GM19452 (cell line): ENCODE measurements at regions not wholly inside any gene's neighbourhood (a gene's known extent, or its start where the extent isn't known, plus 50 kb on each side); places are given as distances from the start of the nearest gene placed in this dataset.

Source experiments
- ATAC-seq: cut with Tn5 transposase; IDR thresholded peaks from one replicate; pipeline ENCODE4 v1.9.1; 2021; ENCODE audit not compliant: unreplicated experiment

DNA sequence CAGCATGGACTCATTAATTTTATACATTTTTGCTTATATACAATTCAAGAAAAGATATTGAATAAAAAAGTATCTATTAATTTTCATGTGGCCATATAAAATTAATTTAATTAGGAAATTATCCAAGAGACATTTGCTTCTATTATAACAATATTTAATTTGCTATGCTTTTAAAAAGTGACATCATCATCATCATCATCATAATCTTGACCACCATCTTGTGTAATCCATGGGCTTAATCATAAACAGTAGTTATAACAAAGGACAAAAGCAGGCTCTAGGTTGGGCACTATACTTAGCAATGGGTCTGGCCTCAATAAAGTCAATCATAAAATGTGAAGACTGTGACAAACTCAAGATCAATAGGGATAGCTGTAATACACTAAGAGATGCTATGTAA, 1031.6 kb downstream of the SLITRK1 start:
- no peak for ATAC-seq

GRCh38 chr13:82848766-82849165, 1033.5 kb downstream of the SLITRK1 start:
- ATAC-seq = no peak

- ATAC-seq = no peak
Observed at GRCh38 chr13:82847595-82847994, 1034.7 kb downstream of the SLITRK1 start.

DNA sequence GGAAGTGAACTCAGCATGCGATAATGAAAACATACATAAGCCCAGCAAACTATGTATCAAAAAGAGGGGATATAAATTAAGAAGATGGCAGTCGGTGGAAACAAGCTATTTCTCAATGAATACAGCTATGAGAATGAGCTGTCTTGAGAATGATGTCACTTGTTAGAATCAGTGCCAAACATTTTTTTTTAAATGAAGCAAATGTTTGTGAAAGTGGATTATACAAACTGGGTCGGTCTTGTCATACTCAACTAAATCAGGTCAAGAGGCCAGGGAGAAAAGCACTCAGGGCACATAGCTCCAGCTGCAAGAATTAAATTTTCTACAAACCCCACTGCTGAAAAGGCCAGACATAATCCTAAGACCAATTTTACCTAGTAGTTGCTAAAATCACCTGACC, 1048.4 kb downstream of the SLITRK1 start:
- no peak for ATAC-seq

DNA sequence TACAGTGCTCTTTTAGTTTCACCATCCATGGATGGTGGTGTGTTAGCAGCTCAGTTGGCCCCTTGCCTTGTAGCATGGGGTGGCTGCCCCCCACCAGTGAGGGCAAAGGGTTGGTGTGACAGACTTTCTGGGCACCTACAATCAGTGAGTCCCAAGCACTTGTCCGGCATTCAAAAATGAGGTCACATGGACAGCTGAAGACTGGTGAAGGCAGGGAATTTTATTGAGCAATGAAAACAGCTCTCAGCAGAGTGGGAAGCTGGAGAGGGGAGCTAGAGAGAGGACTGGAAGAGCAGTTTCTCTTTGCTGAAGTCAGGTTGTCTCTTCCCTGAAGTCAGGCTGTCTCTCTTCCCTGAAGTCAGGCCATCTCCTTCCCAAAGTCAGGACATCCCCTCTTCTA, 1053.2 kb downstream of the SLITRK1 start:
- no peak for ATAC-seq

DNA sequence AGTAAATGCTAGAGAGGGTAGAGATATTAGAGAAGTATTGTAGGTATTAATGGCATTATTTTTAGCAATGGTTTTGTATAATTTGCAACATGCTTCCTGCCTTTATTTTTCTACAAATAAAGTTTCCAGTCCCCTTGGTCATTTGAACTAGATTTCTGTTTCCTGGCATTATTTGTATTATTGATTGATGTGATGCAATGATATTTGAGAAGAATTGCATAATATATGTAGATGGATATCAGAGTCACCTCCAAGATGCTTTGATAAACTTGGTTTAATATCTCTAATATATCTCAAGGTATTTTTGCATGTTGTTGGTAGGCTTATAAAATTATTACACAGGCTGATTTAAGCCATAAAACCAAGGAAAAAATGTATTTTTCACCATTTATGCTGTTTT, 1054.5 kb downstream of the SLITRK1 start:
- no peak for ATAC-seq

DNA sequence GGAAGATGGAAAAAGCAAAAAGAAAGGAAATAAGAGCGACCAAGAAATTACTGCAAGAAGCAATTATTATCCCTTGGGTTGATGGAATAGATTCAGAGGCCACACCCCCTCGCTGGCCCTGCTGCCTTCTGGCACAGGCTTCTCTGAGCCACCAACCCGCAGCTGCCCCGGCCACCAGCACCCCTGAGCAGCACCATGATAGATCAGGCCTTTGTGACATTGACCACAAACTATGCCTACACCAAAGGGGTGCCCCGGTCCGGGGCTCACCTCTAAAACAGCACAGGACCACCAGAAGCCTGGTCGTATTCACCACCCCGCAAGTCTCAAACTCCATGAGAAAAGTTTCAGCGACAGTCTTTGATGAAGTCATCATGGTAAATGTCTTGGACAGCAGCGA, 1059.3 kb downstream of the SLITRK1 start:
- ATAC-seq = no peak

DNA sequence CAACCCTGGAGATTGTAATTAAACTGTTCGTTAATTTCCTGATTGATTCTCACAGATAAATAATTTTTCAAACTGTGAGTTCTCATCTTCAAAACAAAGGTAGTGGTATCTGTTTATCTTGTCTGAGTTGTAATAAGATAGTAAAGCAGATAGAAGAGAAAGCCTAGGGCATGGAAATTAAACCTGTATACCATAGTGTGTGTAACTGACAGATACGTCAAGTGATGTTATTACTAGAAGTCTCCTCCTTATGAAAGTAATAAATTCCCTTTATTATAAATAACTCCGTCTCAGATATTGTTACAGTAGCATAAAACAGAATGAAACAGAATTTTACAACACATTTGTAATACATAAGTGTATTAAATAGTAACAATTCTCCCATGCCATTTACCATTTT, 1065.1 kb downstream of the SLITRK1 start:
- no peak for ATAC-seq

DNA sequence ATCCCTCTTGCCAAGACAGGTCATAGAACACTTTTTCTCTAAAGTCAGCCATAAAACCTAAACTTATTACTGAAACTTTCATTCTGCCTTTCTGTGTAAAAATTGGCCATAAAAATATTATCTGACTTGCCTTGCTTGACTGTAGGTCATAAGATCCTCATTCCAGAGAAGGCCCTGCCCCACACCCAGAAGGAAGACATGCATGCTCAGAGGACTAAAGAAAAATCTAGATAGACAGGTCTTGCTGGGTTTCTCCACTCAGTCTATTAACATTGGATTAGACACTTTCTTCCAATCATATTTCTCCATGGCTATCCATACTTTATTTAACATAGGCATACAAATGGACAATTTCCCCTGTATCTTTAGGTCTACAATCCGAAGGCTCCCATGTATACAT, 1066.5 kb downstream of the SLITRK1 start:
- no peak for ATAC-seq

DNA sequence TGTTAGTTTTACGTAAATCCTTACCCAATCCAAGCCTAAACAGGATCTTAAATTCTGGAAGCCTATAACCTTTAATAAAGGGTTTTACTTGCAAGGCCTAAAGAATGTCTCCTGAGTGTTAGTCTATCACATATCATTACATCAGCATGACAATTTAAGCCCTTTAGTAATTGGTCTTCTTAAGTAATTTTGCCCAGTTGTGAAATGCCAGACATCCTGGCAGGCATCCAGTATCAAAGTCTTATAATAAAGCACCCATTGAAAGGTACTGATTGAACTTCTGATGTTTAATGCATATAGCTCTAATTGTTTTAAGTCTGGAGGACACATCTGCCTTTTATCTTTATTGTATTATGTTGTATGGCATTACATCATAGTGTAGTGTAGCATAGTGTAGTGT, 1078.9 kb downstream of the SLITRK1 start:
- ATAC-seq = no peak

- ATAC-seq = no peak
Observed at GRCh38 chr13:82802528-82802927, 1079.7 kb downstream of the SLITRK1 start.

DNA sequence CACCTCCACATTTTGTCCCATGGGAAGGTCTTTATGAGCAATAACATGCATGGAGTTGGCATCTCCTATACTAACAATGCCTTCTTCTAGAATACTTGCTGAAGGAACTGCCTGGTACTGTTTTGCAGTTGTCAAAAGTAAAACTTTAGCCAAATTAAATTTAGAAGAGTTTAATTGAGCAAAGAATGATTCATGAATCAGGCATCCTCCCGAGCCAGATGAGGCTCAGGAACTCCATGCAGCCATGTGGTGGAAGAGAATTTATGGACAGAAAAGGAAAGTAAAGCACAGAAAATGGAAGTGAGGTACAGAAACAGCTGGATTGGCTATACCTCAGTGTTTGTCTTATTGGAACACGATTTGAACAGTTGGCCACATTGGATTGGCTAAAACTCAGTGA, 1081.9 kb downstream of the SLITRK1 start:
- ATAC-seq = no peak

- no peak for ATAC-seq
Observed at GRCh38 chr13:82797876-82798275, 1084.4 kb downstream of the SLITRK1 start.

GRCh38 chr13:82791035-82791434, 1091.2 kb downstream of the SLITRK1 start:
- ATAC-seq = no peak

DNA sequence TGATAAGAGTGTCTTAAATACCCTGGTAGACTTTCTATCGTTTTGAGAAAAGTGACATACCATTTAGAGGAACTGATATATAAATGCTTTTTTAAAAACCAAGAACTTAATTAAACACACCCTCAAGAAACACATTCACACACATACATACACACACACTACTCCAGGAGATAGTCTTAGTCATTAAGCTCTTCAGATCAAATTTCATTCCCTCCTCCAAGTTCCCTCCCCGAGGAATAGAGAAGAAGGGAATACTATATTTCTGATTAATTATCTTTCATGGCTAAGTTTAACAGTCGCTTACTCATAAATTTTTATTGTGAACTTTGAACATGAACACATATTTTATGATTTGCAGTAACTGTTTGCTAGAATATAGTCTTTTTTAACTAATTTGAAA, 1109.5 kb downstream of the SLITRK1 start:
- no peak for ATAC-seq

GRCh38 chr13:82766732-82767321, 1115.4 kb downstream of the SLITRK1 start:
- ATAC-seq = no peak

DNA sequence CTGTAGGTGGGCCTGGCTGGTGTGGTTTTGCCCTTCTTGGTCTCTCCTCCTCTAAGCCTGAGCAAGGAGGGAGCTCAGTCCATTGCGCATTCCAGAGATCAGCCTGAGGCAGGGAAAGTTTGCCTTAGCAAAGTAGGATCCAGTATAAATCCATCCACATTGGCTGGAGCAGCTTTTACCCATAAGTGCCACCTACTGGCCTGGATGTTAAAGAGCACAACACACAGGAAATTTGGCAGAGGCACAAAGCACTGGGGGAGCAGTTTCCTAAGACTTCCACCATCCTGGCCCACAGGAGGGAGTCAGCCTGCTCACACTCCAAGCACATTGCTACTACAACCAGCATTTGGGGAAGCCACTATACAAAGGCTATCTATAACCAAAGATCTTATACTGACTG, 1124.2 kb downstream of the SLITRK1 start:
- no peak for ATAC-seq

DNA sequence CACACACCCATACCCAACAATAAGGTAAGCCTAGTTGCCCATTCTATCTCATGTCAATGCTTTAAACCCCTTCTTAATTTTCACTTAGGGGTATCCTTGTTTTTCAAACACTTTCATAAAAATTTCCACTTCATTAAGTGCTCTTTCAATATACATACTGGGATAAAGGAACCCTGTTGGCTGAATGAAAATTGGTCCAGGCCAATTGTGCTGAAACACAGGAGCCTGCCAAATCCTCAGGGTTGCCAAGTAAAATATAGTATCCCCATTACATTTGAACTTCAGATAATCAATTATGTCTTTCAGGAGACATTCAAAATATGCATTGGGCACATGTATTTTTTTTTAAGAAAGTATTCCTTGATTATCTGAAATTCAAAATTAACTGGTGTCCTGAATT, 1131.1 kb downstream of the SLITRK1 start:
- no peak for ATAC-seq

- no peak for ATAC-seq
Observed at GRCh38 chr13:82749551-82749950, 1132.7 kb downstream of the SLITRK1 start.

DNA sequence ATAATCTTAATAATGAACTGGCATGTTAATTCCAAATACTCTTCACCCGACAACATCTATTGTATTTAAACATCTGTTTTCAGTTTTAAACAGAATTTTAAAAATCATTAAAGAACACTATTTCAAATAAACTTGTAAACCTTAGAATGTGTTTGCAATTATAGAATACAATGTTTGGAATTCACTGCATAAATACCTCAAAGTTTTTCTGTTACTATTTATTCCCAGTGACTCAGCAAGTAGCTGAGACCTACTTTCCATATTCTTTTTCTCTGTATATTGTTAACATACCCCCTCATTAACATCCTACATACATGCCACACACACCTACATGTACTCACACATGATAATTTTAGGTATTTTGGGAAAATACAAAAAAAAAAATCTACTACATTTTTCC, 1134.3 kb downstream of the SLITRK1 start:
- no peak for ATAC-seq

DNA sequence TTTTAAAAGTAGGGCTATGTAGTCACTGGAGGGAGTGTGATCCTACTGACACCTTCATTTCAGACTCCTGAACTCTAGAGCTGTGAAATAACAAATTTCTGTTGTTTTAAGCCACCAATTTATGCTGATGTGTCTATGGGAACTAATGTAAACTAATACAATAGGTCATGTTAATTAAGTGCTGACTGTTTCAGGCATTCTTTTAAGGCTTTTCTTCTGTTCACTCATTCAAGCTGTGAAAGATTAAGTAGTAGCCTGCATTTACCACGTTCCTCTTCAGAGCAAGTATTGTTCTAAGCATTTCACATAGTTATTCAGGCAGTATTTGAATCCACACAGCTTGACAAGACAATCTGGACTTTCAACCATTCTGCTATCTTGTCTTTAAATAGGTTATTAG, 1135.0 kb downstream of the SLITRK1 start:
- no peak for ATAC-seq

DNA sequence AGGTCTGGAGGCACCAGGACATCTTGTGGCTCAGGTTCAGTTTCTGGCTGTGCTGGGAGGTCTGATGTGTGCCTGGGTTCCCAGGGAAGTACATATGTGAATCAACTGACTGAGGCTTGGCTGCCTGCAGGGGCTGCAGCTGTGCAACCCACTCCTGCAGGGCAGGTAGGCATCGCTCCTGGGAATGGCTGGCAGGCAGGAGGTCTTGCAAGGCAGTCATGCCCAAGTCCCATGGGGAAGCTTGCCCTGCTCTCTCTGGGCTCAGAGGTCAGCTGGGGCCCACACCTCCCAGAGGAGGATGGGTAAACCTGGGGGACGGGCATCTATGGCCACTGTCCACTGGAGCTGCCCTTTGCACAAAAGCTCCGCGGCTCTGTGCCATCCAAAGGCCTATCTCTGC, 1141.8 kb downstream of the SLITRK1 start:
- no peak for ATAC-seq

GRCh38 chr13:82739881-82740280, 1142.4 kb downstream of the SLITRK1 start:
- ATAC-seq = no peak

DNA sequence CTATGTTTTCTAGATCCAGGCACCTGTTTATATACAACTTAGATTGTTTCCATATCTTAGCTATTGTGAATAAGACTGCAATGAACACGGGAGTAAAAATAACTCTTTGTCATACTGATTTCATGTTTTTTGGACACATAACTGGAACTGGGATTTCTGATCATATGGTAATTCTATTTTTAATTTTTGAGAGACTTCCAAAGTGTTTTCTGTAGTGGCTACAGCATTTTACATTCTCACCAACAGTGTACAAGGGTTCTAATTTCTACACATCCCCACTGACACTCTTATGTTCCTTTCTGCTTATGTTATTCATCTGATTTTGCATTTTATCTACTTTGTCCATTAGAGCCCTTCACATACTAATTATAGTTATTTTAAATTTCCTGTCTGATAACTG, 1152.9 kb downstream of the SLITRK1 start:
- ATAC-seq = no peak
